GM21447 (cell line): ENCODE measurements at regions not wholly inside any gene's neighbourhood (a gene's known extent, or its start where the extent isn't known, plus 50 kb on each side); places are given as distances from the start of the nearest gene placed in this dataset.

Source experiments
- ATAC-seq: cut with Tn5 transposase; IDR thresholded peaks from one replicate; pipeline ENCODE4 v1.9.1; 2021; ENCODE audit not compliant: unreplicated experiment

DNA sequence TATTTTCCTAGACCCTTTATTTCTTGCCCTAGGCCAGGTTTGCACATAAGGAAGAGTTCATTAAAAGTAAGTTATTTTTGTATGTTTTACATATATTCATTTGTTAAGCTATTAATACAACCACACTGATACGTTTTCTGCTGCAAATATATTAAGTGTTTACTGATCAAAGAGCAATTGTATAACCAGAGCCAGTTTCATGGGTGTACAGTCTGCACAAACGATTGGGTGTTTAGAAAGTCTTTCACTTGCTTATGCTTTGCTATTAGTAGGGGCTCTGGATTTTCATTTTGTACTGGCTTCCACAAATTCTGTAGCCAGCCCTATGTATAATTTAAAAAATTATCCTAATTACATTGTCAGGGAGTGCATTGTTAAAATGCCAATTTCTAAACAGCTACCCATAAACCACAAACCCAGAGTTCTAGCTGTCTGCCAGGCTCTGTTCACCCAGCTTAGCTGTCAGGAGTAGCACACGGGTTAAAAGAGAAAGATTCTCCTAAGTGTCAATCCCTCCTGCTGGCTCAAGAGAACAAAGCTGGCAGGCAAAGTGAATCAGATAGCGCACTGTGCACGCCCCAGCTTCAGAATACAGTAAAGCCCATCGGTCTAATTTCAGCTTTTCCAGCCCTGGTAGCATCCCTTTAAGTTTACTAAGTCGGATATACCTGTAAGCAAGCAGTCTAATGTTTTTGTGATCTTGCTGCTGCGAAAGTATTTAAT, 151.0 kb upstream of the LMO3 start:
- no peak for ATAC-seq

DNA sequence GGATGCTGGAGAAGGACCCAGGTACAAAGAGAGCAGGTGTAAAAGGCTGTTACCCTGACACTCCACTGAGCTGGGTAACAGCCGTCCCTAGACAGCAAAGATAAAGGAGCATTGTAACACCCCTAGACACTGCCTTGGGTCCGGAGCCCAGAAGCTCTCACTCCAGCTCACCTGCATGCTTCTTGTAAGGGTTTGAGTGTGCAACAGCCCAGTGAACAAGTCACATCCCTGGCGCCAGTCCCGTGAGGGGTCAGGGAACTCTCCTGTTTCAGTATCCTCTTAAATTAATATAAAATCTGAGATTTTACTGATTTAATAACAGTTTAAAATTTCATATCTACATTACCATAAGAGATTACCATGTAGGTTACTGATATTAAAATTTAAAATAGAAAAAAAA, 124.8 kb upstream of the LMO3 start:
- ATAC-seq, result no peak

DNA sequence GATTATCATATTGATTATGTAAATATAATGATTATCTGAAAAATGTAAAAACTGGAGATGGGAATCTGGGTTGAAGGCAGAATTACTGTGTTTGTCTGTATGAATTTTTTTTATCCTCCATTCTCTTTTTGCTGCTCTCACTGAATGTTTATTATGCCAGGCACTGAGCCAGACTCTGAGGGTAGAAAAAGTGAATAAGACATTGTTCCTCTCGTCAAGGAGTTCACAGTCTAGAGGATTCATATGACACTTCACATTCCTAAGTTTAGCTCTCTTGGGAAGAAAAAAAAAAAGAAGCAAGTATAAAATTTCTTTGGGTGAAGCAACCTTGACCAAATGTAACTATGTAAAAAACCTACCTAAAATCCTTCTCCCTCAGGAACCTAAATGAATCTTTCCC, 120.9 kb upstream of the LMO3 start:
- no peak for ATAC-seq

DNA sequence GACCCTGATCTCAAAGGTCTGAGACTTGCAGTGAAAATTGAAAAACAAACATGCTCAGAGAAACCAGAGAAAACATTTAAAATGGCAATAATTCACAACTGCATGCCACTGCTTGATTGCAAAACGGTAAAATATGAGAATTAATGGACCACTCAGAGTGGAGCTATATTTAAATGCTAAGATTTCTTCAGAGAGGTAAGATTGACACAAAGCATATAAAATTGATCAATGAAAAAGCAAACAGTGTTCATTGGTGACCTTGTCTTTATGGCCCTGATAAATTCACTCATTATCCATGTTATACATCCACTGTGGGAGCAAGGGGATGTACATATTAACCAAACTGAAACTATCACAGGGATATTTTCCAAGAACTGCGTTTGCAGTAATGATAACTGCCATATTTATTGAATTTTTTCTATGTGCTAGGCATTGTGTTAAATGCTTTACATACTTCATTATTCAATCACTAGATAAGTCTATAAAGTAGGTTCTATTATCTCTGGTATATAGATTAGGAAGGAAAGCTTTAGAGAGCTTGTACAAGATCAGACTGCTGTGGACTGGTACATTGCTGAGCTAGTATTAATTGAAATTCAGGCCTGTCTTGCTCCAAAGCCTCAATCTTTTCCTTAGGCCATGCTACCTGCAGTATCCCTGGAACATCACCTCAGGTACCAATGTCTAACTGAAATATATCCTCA, 113.9 kb upstream of the LMO3 start:
- no peak for ATAC-seq

DNA sequence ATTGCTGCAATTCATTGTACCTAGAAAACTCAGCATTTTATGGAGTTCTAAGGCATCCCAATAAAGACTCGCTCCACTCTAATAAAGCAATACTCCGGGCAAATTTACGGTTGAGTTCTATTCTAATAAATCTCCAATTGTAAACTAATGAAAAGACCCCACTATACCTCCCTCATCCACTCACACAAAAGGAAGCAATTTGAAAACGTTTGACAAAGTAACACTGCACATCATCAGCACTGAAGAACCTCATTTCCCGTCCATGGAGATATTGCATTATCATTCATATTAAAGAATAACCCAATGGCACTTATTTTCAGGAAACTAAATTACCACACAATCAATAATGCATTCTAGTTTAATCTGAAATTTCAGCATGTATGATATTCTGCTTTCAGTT, 111.0 kb upstream of the LMO3 start:
- ATAC-seq, result no peak

DNA sequence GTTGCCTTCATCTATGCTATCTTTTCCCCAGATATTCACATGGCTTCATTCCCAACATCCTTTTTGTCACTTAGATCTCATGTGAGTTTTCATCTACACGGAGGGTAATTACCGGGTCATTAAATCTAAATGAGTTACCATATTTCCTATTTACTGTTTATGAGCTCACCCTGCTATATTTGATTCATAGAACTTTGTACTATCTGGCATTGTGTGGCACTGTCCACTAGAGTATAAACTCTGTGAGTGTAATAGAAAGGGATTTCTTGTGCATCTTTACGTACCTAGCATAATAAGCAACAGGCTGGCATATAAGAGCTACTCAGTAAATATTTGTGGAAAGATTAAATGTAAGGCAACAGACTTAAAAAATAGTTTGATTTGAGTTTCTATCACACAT, 86.1 kb upstream of the LMO3 start:
- no peak for ATAC-seq

DNA sequence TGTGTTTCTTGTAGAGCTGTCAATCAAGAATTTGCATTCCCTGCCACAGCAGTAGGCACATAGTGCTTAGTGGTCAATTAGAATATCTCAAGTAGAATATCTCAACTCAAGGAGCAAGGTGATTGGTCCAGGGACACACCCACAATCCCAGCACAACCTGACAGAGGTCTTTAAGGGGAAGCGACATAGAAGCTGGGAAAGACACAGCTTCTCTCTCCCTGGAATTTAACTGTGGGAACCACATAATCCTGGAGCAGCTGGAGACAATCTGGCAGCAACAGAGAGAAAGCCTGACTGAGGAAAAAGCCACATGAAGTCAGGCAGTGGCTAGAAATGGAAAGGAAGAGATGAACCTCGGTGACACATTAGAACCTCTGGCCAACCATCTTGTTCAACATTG, 85.7 kb upstream of the LMO3 start:
- ATAC-seq, result no peak

DNA sequence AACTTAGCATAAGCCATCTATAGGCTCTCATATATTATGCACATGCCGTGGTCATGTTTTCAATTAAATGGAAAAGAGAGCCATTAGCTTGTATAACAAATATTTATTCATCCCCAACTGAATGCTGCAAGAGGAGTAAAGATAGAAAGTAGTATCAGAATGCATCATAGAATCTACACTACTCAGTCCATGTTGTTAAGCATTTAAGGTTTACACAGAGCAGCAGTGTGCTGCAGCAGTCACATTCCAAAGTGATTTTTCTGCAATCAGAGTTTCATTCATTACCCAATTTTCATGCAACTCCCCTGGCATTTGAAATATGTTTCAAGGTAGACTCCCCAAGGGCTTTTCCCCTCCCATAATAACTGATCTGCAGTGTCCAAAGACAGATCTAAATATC, 82.2 kb upstream of the LMO3 start:
- no peak for ATAC-seq

DNA sequence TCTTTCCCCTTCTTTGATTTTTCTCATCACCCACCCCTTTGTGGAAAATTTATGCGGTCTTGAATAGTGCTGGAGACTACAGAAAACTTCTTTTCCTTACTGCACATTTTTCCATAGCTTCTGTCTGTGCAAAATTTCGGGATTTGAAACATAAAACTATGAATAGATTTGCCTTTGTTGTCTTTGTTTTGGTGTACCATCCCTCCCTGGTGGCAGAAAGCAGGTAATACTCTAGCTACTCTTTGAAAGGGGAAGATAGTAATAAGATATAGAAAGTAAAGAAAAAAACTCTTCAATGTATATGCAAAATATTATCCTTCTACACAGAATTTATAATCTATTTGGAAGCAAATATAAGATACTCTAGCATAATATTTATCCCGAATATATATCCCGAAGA, 79.1 kb upstream of the LMO3 start:
- ATAC-seq, result no peak

DNA sequence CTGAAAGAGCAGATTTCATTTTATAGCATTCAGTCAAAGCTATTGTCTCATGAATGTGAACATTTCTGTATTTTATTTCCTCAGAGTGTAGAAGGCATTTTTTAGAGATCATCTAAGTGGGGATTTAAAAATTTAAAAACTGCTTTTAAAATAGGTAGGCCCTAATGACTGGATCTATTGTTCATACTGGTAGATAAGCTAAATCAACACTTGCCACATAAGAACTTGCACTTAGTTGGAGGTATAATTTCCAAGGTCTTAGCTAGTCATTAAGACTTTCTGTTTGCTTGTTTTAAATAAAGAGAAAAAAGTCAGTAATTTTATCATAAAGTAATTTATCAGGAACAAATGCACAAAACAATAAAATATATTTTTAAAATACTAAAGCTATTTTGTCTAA, 75.2 kb upstream of the LMO3 start:
- ATAC-seq, result no peak

DNA sequence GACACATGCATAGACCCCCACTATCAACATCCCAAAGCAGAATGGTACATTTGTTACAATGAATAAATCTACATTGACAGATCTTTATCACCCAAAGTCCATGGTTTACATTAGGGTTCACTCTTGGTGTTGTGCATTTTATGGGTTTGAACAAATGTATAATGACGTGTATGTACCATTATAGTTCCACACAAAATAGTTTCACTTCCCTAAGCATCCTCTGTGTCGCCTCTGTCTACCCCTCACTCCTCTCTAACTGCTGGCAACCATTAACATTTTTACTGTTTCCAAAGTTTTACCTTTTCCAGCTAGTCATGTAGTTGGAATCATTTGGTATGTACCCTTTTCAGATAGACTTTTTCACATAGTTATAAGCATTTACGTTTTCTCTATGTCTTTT, 69.5 kb upstream of the LMO3 start:
- no peak for ATAC-seq

DNA sequence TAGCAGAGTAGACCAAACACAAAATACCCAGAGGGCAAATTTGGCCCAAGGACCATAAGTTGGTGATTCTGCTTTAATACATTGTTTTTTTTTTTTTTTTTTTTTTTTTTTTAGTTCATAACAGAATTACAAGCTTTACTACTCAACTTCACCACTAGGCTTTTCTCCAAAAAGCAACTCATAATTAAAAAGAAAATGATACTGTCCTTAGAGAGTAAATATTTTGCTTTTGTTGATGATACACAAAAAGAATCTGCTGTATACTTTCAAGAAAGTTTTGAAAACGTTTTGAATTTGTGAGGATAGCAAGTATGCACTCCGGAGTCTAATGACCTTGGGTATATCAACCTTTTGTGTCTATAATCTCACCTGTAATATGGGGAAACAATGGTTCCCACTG, 68.9 kb upstream of the LMO3 start:
- no peak for ATAC-seq

DNA sequence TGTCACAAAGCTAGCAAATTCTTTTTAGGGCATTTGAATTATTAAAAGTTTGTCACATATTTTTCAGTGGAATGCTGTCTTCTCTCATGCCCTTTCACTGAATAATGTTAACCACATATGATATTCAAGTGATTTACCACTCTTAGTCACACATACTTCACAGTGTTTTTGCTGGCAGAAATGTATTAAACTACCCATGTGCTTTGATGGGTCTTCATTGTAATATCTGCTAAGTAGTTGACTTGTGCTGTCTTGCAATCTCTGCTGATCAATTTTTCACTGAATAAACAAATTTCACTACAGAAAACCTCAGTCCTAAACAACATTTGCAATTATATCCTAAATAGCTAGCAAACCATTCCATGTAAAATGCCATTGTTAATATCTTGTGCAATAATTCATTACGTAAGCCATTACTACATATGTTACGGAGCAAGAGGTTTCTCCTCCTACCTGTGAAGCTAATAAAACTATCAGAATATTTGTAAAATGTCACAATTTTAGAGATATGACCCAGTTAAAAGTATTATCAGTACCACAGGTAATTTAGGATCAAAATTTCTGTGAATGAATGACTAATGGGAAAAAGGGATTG, 64.6 kb upstream of the LMO3 start:
- ATAC-seq, result no peak

DNA sequence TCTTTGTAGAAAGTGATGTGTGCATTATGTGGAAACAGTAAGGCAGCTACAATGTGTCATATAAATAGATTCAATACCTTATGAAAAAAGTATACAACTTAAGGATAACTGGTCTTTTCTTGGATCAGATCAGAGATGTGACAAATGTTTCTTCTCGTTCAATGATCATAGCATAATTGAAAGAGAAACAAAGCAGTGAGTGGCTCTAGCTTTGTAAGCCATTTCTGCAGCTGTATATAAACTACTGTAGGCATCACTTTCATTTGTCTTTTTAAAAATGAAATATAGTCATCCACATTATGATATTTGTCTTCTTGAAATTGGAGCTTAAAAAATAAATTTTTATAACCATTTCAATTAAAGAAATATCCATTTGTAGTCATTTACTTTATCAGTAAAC, 63.8 kb upstream of the LMO3 start:
- no peak for ATAC-seq

DNA sequence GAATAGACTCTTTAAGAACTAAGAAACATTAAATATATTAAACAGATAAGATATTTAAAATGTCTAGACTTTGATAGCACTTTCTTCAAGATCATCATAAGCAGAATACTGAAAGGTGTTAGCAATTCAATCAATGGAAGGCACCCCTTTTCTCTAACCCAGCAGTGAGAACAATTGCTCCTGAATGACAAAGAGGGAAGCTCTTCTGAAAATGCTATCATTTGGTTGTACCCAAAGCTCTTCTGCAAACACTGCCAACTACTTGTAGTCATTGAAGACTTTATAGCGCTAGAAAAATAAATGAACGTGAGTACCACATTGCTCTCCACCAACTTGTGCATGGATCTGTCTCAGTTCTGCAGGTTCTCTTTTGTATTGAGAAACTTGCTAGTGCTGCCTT, 62.2 kb upstream of the LMO3 start:
- no peak for ATAC-seq

DNA sequence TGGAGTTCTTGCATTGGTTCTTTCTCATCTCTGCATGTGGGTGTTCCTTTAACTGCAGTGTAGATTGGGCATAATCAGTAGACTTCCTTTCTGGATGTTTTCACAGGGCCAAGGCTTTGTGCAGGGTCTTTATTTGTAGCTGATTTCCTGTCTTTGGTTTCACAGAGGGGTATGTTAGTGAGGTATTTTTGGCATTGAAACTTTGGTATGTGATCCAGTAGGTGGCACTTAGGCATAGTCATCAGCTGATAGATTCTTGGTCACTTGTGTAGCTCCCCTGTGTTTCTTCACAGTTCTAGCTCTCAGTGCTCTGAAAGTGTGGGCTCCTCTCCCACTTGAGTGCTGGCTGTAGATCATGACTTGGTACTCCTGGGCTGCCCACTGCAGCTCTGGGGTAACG, 52.7 kb upstream of the LMO3 start:
- no peak for ATAC-seq
